GM12892 (cell line): ENCODE measurements at regions not wholly inside any gene's neighbourhood (a gene's known extent, or its start where the extent isn't known, plus 50 kb on each side); places are given as distances from the start of the nearest gene placed in this dataset.

ENCODE experiments used
- POLR2A ChIP-seq: IDR thresholded peaks from 2 replicates; pipeline ENCODE4 v1.6.1; 2011; ENCODE audit warnings: low read depth, low read length, control low read depth
- POLR2AphosphoS5 ChIP-seq: IDR thresholded peaks from 2 replicates; pipeline ENCODE4 v1.6.1; 2011; ENCODE audit warnings: low read depth, low read length, control low read depth
- TAF1 ChIP-seq: IDR thresholded peaks from 2 replicates; pipeline ENCODE4 v1.6.1; 2011; ENCODE audit warnings: low read depth, mild to moderate bottlenecking, control low read depth, low read length, borderline replicate concordance

DNA sequence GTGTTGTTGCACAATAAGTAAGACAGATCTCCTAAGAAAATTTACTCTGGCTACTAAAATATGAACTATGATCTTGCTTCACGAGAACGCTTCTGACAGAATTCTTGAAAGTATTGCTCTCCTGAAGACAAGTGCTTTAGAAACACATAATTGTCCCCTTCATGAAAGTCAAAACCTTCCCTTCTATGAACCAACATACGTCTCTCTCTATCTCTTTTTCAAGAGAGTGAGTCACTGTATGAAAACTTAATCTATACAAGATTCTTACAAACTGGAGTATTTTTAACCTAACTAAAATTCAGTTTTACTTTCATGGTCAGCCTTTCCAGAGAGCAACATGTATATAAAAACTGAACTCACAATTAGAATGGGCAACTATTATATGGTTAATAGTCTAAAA, 688.0 kb upstream of the CTNND2 start:
- TF ChIP-seq TAF1: no peak
- no peak for TF ChIP-seq POLR2A
- no peak for TF ChIP-seq POLR2AphosphoS5
